Keratinocyte (primary cell): ENCODE measurements at regions not wholly inside any gene's neighbourhood (a gene's known extent, or its start where the extent isn't known, plus 50 kb on each side); places are given as distances from the start of the nearest gene placed in this dataset.

Experiments
- EZH2 ChIP-seq: IDR thresholded peaks from one replicate; pipeline ENCODE4 v1.6.1; 2012; ENCODE audit warnings: inconsistent platforms, mild to moderate bottlenecking, low read length, moderate library complexity
- TF ChIP-seq, protein P1 (sequence below), 3 experiments: IDR thresholded peaks in 1 of 3; conservative IDR thresholded peaks in 1 of 3; optimal IDR thresholded peaks in 1 of 3; 2 replicates in 2 of 3; 3 replicates in 1 of 3; pipeline versions ENCODE3 to v1.5.1; 2011; ENCODE audit warnings: low read length in 3 of 3, mild to moderate bottlenecking in 3 of 3, moderate library complexity in 2 of 3, control low read depth in 1 of 3, inconsistent platforms in 1 of 3; ENCODE audit not compliant: insufficient read depth in 2 of 3; ENCODE audit errors: extremely low read depth in 1 of 3

DNA sequence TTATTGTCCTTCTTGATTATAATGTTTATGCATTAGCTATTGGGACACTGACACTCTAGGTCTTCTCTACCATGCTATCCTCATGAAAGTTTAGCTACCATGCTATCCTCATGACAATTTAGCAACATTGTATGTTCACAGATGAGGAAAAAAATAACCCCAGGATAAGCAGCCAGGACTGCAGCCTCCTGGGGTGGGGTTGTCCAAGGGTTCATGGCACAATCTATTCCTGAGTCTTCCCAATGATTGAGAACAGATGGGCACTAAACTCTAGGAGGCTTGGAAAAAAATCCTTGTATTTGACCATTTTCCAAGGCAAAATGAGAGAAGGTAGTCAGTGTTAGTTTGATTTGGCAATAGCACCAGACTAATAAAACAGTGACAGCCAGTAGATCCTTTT lies 619.8 kb upstream of the LCORL start:
- TF ChIP-seq, protein P1, sequence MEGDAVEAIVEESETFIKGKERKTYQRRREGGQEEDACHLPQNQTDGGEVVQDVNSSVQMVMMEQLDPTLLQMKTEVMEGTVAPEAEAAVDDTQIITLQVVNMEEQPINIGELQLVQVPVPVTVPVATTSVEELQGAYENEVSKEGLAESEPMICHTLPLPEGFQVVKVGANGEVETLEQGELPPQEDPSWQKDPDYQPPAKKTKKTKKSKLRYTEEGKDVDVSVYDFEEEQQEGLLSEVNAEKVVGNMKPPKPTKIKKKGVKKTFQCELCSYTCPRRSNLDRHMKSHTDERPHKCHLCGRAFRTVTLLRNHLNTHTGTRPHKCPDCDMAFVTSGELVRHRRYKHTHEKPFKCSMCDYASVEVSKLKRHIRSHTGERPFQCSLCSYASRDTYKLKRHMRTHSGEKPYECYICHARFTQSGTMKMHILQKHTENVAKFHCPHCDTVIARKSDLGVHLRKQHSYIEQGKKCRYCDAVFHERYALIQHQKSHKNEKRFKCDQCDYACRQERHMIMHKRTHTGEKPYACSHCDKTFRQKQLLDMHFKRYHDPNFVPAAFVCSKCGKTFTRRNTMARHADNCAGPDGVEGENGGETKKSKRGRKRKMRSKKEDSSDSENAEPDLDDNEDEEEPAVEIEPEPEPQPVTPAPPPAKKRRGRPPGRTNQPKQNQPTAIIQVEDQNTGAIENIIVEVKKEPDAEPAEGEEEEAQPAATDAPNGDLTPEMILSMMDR (optimal IDR thresholded peaks at IDR 0.05 in 1 of 3, IDR thresholded peaks at IDR 0.05 in 1 of 3, conservative IDR thresholded peaks at IDR 0.05 in 1 of 3; ENCODE audit: extremely low read depth in 1 of 3, insufficient read depth in 2 of 3, low read length in 3 of 3), result no peak
- TF ChIP-seq EZH2, result no peak
